Activated T-cell treated with anti-CD3 and anti-CD28 coated beads for 24 hours (primary cell): ENCODE measurements at regions not wholly inside any gene's neighbourhood (a gene's known extent, or its start where the extent isn't known, plus 50 kb on each side); places are given as distances from the start of the nearest gene placed in this dataset.
"Not testable (repeated sequence)": the region's sequence is repeated elsewhere in the genome, so short reads cannot be mapped to it uniquely, and the experiment has no call there.

ENCODE experiments used
- DNase-seq: peaks from one replicate; pipeline ENCODE4 v3.0.0-alpha.2; 2020; ENCODE audit warnings: low read depth

DNA sequence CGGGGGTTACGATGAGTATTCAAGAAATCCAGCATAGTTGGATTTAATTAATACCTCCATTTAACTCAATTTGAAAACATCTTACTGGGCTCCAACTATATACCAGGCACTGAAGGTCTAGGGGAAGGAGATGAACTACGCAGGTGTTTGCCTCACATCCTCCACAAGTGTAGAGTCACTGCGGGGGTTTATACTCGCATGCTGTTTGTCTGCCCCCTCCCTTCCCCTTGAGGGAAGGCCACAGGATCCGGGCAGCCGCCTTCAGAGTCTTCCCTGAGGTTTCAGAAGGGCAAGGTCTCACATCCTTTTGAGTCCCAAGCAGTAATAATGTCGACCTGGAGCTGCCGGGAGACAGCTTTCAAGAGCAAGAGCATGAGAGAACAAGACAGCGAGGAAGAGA is 142.4 kb upstream of the GALNT2 start:
- no peak for DNase-seq

DNA sequence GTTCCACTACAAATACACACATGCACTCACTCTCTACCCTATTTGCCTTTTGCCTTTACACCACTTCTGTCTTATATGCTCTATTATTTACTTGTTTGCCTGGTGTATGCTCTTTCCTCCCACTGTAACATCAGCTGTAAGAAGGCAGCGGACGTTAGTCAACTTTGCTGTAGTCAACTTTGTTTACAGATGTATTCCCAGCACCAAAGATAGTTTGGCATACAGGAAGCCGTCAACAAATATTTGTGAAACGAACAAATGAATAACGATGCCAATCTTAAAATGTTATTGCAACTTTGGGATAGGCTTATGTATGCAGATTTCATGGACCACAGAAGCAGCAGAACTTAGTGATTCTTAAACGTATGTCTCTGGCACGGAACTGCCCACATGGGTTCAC is 138.3 kb upstream of the GALNT2 start:
- no peak for DNase-seq

DNA sequence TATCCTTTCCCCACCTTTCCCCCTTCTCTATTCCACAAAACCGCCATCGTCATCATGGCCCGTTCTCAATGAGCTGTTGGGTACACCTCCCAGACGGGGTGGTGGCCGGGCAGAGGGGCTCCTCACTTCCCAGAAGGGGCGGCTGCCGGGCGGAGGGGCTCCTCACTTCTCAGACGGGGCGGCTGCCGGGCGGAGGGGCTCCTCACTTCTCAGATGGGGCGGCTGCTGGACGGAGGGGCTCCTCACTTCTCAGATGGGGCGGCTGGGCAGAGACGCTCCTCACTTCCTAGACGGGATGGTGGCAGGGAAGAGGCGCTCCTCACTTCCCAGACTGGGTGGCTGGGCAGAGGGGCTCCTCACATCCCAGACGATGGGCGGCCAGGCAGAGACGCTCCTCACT is 135.3 kb upstream of the GALNT2 start:
- not testable (repeated sequence) for DNase-seq

DNA sequence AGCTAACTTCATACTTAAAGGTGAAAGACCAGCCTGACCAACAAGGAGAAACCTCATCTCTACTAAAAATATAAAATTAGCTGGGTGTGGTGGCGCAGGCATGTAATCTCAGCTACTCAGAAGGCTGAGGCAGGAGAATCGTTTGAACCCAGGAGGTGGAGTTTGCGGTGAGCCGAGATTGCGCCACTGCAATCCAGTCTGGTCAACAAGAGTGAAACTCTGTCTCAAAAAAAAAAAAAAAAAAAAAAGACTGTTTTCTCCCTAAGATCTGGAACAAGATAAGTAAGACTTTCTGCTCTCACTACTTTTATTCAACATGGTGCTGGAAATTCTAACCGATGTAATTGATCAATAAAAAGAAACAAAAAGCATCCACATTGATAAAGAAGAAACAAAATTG is 131.9 kb upstream of the GALNT2 start:
- DNase-seq, result not testable (repeated sequence)

DNA sequence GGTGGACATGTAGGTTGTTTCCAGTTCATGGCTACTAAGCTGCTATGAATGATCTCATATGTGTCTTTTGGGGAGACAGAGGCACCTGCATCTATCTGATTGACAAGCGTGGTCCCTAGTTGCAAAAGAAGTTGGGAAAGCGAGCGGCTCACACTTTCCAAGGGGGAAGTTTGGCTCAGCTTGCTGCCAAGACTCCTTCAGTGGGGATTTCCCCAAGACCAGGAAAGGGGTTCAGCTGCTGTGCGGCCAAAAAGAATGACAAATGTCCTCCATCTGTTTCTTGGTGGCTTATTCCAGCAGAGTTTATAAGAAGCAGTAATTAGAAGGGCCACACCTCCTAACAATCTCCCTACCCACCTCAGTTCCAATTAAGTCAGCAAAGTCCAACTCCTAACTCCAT is 128.5 kb upstream of the GALNT2 start:
- DNase-seq, result no peak

DNA sequence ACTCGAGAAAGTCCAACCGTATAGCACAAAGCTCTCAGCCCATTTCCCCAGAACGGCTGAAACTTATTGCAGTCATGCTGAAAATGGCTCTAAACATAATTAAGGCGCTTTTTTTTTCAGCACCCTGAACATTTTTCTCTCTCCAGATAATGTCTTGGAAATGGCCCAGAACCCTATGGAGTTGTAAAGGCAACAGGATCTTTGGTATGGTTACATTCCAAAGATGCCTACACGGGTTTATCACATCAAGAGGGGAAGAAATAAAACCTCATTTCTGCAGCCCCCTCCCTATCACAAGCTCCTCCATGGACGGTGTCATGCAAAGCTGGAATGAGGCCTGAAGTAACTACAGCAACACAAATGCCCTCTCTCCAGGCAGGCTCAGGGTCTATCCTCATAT is 126.4 kb upstream of the GALNT2 start:
- DNase-seq, result no peak

DNA sequence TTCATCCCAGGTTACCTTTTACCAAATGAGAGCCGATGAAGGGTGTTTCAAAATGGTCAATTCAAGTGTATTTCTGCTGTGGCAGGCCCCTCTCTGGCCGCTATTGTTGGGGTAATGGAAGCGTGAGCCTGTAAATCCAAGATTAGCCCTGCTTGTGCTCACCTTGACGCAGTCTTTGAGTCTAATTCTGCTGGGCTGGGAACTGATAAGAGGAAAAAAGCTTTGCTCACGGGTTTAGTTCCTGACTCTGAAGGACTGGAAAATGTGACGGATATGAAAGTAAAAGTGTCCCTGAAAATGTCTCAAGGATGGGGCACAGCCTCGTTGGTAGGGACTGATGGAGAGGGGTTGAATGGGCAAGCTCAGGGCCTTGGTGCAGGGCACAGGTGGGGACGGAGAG is 125.9 kb upstream of the GALNT2 start:
- DNase-seq, result no peak

DNA sequence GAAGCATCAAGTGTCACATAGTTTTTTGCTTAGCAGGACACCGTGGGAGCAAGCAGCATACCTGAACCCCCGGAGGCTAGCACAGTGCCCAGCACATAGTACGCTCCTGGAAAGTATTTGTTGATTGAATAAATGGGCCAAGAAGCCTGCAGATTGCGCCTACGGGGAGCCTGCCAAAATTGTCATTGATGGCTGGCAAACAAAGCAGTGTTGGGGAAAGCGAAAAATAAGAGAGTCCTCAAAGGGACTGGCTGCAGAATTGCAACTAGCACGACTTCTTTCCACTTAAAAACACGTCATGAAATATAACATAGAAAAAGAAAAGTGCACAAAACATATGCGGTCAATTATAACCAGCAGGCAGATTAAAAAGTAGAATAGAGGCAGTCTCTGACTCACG is 125.2 kb upstream of the GALNT2 start:
- no peak for DNase-seq

DNA sequence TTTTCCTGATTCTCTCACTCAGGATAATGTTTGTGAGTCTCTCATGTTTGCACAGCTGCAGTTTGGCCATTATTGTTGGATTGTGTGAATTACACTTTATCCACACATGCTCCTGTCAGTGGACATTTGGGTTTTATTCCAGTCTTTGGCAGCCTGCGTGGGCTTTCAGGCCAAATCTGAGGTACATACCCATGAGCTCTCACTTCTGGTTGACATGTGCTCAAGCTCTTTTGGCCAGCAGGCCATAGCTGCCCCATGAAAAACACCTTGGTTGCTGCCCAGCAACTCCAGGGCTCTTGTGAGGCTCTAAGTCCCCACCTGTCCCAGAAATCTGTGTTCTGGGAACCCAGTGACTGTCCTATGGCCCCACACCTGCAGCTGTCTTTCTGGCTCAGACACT is 124.5 kb upstream of the GALNT2 start:
- DNase-seq, result no peak

DNA sequence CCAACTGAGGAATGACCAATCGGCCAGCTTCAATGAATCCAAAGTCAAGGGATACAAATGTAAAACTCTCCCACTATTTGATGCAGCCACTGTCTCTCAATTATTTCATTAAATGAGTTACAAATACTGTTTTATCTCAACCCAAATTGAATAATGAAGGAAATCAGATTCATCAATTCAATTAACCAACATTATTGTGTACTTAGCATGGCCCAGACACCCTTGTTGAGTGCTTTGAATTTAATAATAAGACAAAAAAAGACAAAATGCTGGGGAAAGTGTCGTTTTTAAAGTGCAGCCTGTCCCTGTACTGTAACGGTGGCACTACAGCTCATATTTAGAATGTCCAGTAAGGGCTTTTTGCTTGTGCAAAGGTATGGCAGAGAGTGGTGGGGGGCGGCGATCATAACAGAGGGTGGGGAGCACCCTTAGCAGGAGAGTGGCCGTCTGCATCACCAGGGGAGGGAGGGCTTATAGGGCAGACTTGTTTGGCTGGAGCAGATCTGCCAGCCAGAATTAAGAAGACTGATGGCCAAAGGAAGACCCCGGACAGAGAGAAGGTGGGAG is 123.8 kb upstream of the GALNT2 start:
- no peak for DNase-seq

DNA sequence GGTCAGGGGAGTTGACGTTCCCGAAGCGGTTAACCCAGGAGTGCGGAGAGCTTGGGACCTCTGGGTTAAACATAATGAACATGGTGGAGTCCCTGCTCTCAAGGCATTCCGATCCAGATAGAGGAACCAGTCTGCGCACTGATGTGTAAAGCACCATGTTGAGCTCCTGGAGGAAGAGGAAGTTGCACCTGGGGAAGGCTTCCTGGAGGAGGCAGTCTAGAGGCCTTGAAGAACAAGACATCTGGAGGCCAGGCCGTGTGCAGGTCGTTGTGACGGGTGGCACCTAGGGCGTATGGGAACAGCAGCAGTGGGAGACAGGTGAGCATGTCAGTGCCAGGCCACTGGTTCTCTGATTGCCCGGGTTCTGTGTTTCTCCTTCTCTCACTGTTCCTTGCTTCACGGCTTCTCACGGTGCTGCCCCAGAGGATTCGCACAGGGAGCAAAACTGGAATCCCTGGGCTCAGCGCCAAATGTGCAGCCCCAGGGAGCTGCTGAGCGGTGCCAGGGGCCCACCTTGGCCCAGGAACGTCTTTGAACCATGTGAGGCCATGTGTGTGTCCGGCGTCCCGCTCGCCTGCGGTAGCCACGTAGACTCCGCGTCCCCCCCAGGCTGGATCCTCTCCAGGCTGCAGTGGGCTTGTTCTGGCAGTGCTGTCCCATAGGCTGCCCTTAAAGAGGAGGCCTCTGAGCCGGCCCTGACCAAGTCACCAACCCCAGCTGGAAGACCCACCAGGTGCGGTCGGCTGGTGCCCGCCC is 122.9 kb upstream of the GALNT2 start:
- DNase-seq, result no peak

DNA sequence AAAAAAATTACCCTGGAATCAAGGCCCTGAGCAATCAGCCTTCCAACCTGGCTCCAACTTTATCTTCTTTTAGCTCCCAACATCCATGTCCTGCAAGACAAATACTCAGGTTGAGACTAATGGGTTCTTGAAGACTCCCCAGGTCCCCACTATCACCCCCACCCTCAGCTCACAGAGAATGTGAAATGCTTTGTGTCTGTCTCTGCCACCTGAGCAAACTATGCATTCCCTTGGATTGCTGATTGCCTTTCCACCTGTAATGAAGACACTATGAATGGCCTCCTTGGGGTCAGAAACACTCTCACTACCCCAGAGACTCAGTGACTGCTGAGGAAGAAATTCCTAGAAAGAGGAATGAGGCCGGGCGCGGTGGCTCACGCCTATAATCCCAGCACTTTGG is 121.2 kb upstream of the GALNT2 start:
- no peak for DNase-seq

DNA sequence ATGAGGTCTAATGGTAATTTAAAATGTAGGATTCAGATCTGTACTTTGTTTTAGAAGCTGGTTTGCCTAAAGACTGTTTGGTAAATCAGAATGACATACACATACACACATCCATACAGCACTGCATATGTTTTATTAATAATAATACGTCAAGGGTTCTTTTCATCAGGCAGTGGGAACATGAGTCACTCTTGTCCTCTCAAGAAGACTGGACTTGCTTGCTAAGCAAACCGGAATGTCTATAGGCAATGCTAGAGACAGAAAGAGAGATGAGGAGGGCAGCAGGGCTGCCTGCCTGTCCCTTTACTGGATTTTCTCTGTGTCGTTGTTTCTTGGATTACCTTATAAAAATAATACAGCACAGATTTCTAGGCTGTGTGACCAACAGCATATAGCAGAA is 119.1 kb upstream of the GALNT2 start:
- no peak for DNase-seq

DNA sequence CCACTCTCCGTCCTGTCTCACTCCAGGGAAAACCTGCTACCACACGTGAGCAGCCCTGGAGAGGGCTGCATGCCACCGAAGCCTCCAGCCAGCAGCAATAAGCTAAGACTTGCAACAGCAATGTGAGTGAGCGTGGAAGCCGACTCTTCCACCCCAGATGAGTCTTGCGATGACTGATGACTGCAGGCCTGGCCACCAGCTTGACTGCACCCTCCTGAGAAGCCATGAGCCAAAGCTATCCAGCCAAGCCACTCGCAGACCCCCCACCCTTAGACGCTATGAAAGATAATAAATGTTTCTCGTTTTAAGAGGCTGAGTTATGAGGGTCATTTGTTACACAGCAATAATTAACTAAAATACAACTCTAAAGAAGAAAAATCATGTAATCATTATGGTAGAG is 118.6 kb upstream of the GALNT2 start:
- no peak for DNase-seq

DNA sequence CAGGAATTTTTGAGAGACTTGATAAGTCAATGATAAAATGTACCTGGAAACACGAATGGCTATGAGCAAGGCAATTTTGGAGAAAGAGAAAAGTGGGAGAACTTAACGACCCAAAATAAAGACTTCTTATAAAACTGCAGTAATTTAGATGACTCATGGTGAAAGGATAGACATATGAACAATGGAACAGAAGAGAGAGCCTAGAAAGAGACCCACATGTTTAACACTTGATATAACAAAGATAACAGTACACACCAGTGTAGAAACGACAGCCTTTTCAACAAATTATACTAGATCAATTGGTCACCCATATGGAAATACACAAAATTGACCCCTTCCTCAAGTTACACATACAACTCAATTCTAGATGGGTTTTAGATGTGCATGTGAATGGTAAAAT is 117.5 kb upstream of the GALNT2 start:
- DNase-seq, result no peak

DNA sequence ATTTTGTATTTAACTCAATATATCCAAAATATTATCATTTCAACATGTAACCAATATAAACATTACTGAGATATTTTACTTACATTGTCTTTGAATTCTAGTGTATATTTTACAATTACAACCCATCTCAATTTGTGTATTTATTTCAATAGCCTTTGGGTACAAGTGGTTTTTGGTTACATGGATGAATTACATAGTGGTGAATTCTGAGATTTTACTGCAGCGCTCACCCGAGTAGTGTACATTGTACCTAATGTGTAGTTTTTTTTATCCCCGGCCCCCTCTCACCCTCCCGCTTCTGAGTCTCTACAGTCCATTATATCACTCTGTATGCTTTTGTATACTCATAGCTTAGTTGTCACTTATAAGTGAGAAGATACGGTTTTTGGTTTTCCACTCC is 117.0 kb upstream of the GALNT2 start:
- no peak for DNase-seq

DNA sequence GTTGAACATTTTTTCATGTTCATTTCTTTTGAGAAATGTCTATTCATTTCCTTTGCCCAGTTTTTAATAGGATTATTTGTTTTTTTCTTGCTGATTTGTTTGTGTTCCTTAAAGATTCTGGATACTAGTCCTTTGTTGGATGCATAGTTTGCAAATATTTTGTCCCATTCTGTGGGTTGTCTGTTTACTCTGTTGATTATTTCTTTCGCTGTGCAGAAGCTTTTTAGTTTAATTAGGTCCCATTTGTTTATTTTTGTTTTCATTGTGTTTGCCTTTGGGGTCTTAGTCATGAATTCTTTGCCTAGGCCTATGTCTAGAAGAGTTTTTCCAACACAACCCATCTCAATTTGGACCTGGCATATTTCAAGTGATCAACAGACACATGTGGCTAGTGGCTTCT is 116.1 kb upstream of the GALNT2 start:
- DNase-seq, result no peak

DNA sequence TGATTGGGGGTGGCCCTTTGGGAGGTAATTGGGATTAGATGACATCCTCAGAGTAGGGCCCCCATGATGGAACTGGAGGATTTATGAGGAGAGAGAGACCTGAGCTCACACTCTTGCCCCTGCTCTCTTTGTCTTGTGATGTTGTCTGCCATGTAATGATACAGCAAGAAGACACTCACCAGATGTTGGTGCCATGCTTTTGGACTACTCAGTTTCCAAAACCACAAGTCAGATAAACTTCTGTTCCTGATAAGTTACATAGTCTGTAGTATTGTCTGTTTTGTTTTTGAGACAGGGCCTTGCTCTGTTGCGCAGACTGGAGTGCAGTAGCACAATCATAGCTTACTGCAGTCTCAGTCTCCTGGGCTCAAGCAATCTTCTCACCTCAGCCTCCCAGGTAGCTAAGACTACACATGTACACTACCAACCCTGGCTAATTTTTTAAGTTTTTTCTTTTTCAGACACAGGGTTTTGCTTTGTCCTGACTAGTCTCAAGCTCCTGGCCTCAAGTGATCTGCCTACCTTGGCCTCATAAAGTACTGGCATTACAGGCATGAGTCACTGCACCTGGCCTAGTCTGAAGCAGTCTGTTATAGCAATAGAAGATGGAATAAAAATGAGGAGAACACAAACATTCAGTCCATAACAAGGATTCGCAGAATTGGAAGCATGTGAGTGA is 115.0 kb upstream of the GALNT2 start:
- no peak for DNase-seq

DNA sequence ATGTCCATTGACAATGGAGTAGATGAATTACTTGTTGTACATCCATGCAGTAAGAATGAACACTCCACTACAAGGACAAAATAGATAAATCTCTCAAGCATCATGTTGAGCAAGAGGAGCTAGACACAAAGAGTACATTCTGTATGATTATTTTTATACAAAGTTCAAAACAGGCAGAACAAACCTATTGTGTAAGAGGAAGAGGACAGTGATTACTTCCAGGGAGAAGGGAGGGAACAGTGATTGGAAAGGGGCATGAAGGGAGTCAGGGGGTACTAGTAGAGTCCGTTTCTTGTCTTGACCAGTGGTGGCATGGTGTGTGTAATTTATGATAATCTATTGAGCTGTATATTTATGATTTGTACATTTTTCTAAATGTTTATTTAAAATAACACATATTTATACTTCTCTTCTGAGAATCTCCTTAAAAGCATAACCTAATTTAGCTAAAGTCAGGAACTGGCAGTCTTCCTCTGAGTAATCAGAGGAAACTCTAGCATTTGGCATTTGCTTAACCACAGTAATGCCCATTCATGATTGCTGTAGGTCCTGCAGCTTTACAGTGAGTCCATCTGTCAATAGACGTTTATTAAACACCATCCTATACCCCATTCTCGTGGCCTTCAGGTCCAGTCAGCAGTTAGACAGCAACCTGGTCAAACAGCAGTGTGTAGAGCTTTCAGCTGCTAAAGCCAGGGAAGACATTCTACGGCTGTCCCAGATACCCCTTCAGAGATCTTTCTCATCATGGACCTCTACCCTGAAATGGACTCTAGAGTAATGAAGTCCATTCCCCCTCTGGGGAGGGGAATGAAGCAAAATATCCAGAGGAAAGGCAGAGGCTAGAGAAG is 114.1 kb upstream of the GALNT2 start:
- no peak for DNase-seq

DNA sequence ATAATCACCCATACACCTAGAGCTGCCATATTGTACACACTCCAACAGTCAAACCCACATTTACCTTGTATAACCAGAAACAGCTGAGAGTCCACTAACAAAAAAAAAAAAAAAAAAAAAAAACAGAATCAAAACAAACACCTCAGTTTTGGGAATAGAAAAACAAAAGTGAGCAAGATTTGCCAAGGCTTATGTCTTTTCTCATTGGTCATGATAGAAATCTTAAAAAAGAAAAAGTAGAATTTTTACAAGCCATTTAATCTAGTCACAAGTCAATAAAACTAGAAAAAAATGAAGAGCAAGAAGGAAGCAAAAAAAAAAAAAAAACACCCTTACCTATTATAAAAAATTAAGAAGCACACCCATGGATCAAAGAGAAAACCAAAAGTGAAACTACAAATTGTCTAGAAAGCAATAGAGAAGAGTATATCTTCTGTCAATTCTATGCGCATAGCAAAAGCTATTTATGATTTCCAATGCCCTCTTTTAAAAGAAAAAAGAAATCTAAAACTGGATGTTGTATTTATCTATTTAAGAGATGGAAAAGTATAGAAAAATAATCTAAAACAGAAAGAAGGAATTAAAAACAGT is 113.2 kb upstream of the GALNT2 start:
- DNase-seq, result no peak

DNA sequence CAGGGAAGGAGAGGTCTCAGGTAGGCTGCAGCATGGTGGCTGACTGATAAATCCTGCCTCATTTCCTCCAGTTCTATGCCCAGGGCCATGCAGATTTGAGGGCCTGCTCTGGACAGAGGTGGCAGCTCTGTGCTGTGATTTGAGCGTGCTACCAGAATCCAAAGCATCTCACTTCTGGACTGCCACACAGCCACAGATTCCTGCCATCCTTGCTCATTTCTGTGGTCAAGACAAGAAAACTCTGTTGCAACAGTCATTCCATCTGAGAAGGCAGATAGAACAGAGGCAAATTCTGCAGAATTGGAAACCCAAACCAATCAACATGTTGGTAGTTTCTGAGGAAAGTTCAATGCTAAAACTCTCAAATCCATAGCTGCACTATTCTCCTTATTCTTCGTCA is 102.8 kb upstream of the GALNT2 start:
- DNase-seq, result no peak

DNA sequence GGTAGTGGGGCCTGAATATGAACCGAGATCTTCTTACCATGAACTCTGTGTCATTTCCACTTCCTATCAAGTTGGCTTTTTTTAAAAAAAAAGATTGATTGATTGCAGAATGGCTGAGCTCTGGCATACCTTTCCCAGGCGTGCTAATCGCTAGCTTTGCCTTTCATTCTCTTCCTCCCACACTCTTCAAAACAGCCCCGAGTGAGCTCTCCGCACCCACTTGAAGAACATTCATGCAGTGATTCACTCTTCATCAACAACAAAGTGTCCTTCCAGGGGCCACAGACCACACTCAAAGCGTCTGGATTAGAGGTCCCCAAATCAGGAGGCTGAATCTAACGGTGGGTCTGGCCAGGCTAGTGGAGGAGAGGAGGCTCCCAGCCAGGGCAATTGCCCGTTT is 96.3 kb upstream of the GALNT2 start:
- no peak for DNase-seq
